ENCODE measurements at regions not wholly inside any gene's neighbourhood (a gene's known extent, or its start where the extent isn't known, plus 50 kb on each side); places are given as distances from the start of the nearest gene placed in this dataset.

DNA sequence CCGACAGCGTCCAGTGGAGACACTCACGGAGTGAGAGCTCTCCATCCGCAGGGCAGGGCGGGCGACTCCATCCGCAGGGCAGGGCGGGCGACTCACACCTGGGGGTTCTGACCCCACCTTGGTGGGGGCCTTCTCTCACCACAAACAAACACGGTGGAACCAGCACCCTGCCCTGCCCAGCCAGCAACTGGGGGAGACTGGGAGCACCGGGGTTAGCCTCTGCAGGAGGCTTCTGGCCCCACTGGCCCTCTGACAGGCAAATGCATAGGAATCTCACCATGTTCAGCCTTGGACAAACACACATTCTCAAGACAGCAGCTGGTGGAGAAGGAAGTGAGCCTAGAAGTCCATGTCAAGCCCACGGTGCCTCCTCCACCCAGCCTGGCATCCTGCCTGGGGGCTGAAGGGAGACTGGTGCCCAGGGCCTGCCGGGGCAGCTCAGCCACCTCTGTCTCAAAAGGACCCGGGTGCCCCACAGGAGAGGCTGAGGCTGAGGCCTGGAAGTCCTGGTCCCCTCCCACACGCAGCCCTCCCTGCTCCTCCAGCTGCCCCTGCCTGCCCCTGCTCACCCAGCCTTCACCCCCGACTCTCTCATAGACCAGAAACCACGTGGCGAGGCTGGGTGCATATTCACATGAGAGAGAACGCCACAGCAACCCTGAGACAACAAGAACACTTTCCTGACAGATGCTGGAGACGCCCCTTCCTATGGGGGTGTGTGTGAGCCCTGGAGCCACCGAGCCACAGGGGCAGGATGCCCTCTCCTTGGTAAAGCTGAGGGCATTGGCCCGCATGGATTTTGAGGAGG lies 98.4 kb upstream of the B3GAT1 start:
- DNase-seq (ENCODE audit: low spot score): no peak
- Histone ChIP-seq H3K27ac (no peak overlapping the region), H3K4me1 (replicated peaks) (no peaks in the 10 kb centered on the region), H3K27me3 (replicated peaks; ENCODE audit: insufficient read depth) (no peaks in the 10 kb centered on the region), H3K4me3 (no peak overlapping the region), H3K36me3 (no peaks in the 10 kb centered on the region), H3K9me3 (no peaks in the 10 kb centered on the region)
- intact Hi-C loops (cut with DNase I): no loop called here
- TF ChIP-seq POLR2AphosphoS5 (IDR thresholded peaks at IDR 0.05) (no peak), POLR2A (IDR thresholded peaks at IDR 0.05) (no peak)
- TF ChIP-seq, protein P1, sequence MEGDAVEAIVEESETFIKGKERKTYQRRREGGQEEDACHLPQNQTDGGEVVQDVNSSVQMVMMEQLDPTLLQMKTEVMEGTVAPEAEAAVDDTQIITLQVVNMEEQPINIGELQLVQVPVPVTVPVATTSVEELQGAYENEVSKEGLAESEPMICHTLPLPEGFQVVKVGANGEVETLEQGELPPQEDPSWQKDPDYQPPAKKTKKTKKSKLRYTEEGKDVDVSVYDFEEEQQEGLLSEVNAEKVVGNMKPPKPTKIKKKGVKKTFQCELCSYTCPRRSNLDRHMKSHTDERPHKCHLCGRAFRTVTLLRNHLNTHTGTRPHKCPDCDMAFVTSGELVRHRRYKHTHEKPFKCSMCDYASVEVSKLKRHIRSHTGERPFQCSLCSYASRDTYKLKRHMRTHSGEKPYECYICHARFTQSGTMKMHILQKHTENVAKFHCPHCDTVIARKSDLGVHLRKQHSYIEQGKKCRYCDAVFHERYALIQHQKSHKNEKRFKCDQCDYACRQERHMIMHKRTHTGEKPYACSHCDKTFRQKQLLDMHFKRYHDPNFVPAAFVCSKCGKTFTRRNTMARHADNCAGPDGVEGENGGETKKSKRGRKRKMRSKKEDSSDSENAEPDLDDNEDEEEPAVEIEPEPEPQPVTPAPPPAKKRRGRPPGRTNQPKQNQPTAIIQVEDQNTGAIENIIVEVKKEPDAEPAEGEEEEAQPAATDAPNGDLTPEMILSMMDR (IDR thresholded peaks at IDR 0.05): no peak
- WGBS: 58% methylated on average over 22 of the region's 22 CpGs

DNA sequence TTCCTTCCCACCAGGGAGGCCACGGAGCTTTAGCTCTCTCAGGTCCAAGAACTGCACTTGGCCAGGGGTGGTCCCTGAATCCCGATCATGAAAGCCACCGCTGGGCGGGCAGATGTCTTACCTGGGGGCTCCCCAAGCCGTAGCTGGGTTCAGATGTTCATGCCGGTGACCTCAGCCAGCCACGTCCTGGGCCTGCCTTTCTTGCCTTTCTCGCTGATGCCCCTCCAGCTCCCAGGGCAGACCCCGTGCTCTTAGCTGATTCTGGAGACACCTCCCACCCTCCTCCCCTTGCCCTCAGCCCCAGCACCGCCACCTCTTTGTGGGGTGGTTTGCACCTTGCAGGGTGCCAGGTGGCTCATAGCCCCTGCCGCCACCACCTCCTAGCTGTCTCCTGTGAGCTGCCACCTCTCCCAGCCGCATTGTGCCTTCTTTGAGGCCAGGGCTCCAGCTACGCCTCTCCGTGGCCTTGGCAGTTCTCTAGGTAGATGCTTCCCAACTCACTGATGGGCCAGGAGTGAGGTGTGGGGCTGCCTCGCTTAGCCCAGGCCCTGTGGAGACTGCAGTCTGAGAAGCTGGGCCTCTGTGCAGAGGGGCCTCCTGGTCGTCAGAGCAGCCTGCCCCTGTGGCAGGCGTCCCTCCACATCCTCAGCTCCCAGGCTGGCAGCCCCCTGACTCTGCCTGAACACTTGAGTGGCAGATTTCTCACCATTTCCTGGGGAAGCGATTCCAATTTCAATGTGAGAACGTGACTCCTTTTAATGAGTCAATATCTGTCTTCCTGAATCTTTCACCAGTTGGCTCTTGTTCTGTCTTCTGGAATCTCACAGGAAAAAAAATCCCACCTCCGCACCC lies 97.6 kb upstream of the B3GAT1 start:
- no peaks in the 10 kb centered on the region for H3K4me1 ChIP-seq (replicated peaks)
- no peak overlapping the region for H3K27ac ChIP-seq
- no peak overlapping the region for H3K4me3 ChIP-seq
- no peak for DNase-seq (ENCODE audit: low spot score)
- no peaks in the 10 kb centered on the region for H3K9me3 ChIP-seq
- H3K36me3 ChIP-seq: no peaks in the 10 kb centered on the region
- intact Hi-C loops (cut with DNase I): no loop called here
- TF ChIP-seq, protein P1 (IDR thresholded peaks at IDR 0.05): no peak
- TF ChIP-seq POLR2AphosphoS5 (IDR thresholded peaks at IDR 0.05) (no peak), POLR2A (IDR thresholded peaks at IDR 0.05) (no peak)
- 82% methylated on average over 20 of the region's 20 CpGs for WGBS
- H3K27me3 ChIP-seq (replicated peaks; ENCODE audit: insufficient read depth): no peaks in the 10 kb centered on the region

DNA sequence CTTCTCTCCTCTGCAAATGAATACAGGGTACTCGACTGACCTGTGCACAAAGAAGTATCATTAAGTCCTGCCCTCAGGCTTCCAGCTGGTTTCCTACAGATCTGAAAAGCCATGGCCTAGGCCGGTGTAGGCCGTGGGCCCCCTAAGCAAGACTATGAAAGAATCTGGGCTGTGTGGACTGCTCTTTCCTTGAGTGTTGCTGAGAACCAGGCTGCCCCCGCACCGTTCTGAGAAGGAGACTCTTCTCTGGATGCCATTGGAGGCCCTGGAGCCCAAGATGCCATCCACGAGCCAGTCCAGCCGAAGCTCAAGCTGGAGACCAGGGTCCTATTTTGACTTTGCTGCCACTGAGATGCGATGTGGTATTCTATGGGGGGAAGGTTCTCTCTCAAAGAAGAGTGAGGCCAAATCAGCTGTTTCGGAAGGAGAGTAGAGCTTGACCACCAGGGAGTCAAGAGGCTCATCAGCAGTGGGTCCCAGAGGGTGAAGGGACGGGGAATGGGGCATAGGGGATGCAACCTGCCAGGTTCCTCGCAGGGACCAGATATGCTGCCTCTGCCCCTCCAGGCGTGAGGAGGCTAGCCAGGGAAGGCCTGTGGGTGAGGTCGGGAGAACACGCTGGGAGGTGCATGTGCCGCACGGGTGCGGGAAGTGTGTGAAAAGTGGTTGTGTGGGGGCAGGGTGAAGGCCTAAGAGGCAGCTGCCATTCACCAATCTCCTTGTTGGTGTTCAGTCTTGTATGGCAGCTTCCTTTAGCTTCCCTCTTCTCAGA lies 96.4 kb upstream of the B3GAT1 start:
- TF ChIP-seq POLR2AphosphoS5 (IDR thresholded peaks at IDR 0.05) (no peak), POLR2A (IDR thresholded peaks at IDR 0.05) (no peak)
- TF ChIP-seq, protein P1 (IDR thresholded peaks at IDR 0.05): no peak
- Histone ChIP-seq H3K36me3 (no peaks in the 10 kb centered on the region), H3K9me3 (no peaks in the 10 kb centered on the region), H3K27me3 (replicated peaks; ENCODE audit: insufficient read depth) (no peaks in the 10 kb centered on the region), H3K4me3 (no peak overlapping the region), H3K27ac (no peak overlapping the region), H3K4me1 (replicated peaks) (no peaks in the 10 kb centered on the region)
- 93% methylated on average over 17 of the region's 17 CpGs for WGBS
- intact Hi-C loops (cut with DNase I): no loop called here
- no peak for DNase-seq (ENCODE audit: low spot score)

GRCh38 chr11:134506046-134506445 lies 94.0 kb upstream of the B3GAT1 start:
- H3K36me3 ChIP-seq: no peaks in the 10 kb centered on the region
- 77% methylated on average over 2 of the region's 2 CpGs for WGBS
- intact Hi-C loops (cut with DNase I): no loop called here
- DNase-seq (ENCODE audit: low spot score): no peak
- no peaks in the 10 kb centered on the region for H3K27me3 ChIP-seq (replicated peaks; ENCODE audit: insufficient read depth)
- no peaks in the 10 kb centered on the region for H3K4me1 ChIP-seq (replicated peaks)
- H3K9me3 ChIP-seq: no peaks in the 10 kb centered on the region
- no peak overlapping the region for H3K27ac ChIP-seq
- TF ChIP-seq, protein P1 (IDR thresholded peaks at IDR 0.05): no peak
- TF ChIP-seq POLR2A (IDR thresholded peaks at IDR 0.05): no peak
- TF ChIP-seq POLR2AphosphoS5 (IDR thresholded peaks at IDR 0.05): no peak
- no peak overlapping the region for H3K4me3 ChIP-seq

All from prostate gland (tissue), 2 donors.